MM.1S (cell line): ENCODE measurements at regions not wholly inside any gene's neighbourhood (a gene's known extent, or its start where the extent isn't known, plus 50 kb on each side); places are given as distances from the start of the nearest gene placed in this dataset.

Source experiments
- DNase-seq: peaks from one replicate; pipeline ENCODE4 v3.0.0-alpha.2; 2015
- H2AFZ ChIP-seq: fragments of 300-600 bp; sonication (generic); 2 replicates; pipeline ENCODE4 v1.6.0; 2016; ENCODE audit warnings: antibody characterized with exemption, low read length
- H3F3A ChIP-seq: fragments of 300-600 bp; sonication (generic); 2 replicates; pipeline ENCODE4 v1.6.1; 2016; ENCODE audit warnings: mild to moderate bottlenecking, antibody characterized with exemption, low read length, moderate library complexity, mixed read lengths; ENCODE audit not compliant: insufficient read depth
- H3K27ac ChIP-seq: fragments of 300-600 bp; sonication (generic); 2 replicates; pipeline ENCODE4 v1.5.1; 2016; ENCODE audit warnings: mild to moderate bottlenecking, low read length
- H3K27me3 ChIP-seq: fragments of 300-600 bp; sonication (generic); replicated peaks from 2 replicates; pipeline ENCODE4 v1.6.0; 2016; ENCODE audit warnings: low read length; ENCODE audit not compliant: insufficient read depth
- H3K36me3 ChIP-seq: fragments of 300-600 bp; sonication (generic); replicated peaks from 2 replicates; pipeline ENCODE4 v1.6.1; 2016; ENCODE audit warnings: mild to moderate bottlenecking, low read length, mixed read lengths; ENCODE audit not compliant: insufficient read depth
- H3K4me1 ChIP-seq: fragments of 300-600 bp; sonication (generic); 2 replicates; pipeline ENCODE4 v1.6.1; 2016; ENCODE audit warnings: low read length, mixed read lengths
- H3K4me2 ChIP-seq: fragments of 300-600 bp; sonication (generic); 2 replicates; pipeline ENCODE4 v1.6.0; 2016; ENCODE audit warnings: low read depth, low read length
- H3K4me3 ChIP-seq: fragments of 300-600 bp; sonication (generic); 2 replicates; pipeline ENCODE4 v1.5.1; 2016; ENCODE audit warnings: low read length, mixed read lengths
- H3K79me2 ChIP-seq: fragments of 300-600 bp; sonication (generic); 2 replicates; pipeline ENCODE4 v1.6.1; 2016; ENCODE audit warnings: mixed run types, low read length, mixed read lengths
- H3K9ac ChIP-seq: fragments of 300-600 bp; sonication (generic); 2 replicates; pipeline ENCODE4 v1.6.1; 2016; ENCODE audit warnings: low read length, mixed read lengths
- H3K9me2 ChIP-seq: fragments of 300-600 bp; sonication (generic); replicated peaks from 2 replicates; pipeline ENCODE4 v1.6.1; 2016; ENCODE audit warnings: mild to moderate bottlenecking, low read length, mixed read lengths; ENCODE audit not compliant: insufficient read depth
- H3K9me3 ChIP-seq: fragments of 300-600 bp; sonication (generic); replicated peaks from 2 replicates; pipeline ENCODE4 v1.6.1; 2016; ENCODE audit warnings: mild to moderate bottlenecking, low read length, mixed read lengths; ENCODE audit not compliant: insufficient read depth
- H4K20me1 ChIP-seq: fragments of 300-600 bp; sonication (generic); 2 replicates; pipeline ENCODE4 v1.6.1; 2016; ENCODE audit warnings: mild to moderate bottlenecking, low read length, moderate library complexity, mixed read lengths; ENCODE audit not compliant: insufficient read depth
- EZH2 ChIP-seq: fragments of 300-600 bp; sonication (generic); optimal IDR thresholded peaks from 2 replicates; pipeline ENCODE3; 2017; ENCODE audit warnings: low read depth, mild to moderate bottlenecking, antibody characterized with exemption, low read length, mixed read lengths
- EZH2phosphoT487 ChIP-seq: fragments of 300-600 bp; sonication (generic); IDR thresholded peaks from 2 replicates; pipeline ENCODE4 v1.6.1; 2018; ENCODE audit warnings: antibody characterized with exemption, low read length
- TF ChIP-seq, protein P1 (sequence below): fragments of 300-600 bp; sonication (generic); IDR thresholded peaks from 2 replicates; pipeline ENCODE4 v1.5.1; 2016; ENCODE audit warnings: antibody characterized with exemption, low read length, mixed read lengths

DNA sequence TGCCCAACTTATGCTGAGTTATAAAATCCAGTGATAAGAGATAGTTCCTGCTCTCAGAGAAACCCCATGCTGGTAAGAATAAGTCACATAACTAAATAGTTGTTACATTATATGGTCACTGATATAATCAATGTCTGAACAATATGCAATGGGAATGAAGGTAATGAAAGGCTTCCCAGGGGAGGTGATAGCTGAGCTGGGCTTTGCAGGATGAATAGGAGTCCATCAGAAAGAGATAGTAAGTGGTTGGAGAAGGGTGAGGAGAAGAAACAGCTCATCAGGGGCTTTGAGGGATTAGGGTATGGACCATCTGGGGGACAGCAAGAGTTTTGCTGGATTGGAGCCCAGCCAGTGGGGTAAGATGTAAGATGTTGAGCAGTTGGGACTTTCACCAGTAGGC is 266.7 kb upstream of the CRY1 start:
- Histone ChIP-seq H3K9me2 (no peaks in the 10 kb centered on the region), H3K27ac (no peak overlapping the region), H3K79me2 (no peaks in the 10 kb centered on the region), H3K36me3 (no peaks in the 10 kb centered on the region), H3K4me1 (no peaks in the 10 kb centered on the region), H2AFZ (no peak overlapping the region), H4K20me1 (no peaks in the 10 kb centered on the region), H3K27me3 (no peaks in the 10 kb centered on the region), H3F3A (no peaks in the 10 kb centered on the region), H3K9me3 (no peaks in the 10 kb centered on the region), H3K4me3 (no peak overlapping the region), H3K4me2 (no peak overlapping the region), H3K9ac (no peak overlapping the region)
- TF ChIP-seq EZH2 (no peak), EZH2phosphoT487 (no peak)
- TF ChIP-seq, protein P1, sequence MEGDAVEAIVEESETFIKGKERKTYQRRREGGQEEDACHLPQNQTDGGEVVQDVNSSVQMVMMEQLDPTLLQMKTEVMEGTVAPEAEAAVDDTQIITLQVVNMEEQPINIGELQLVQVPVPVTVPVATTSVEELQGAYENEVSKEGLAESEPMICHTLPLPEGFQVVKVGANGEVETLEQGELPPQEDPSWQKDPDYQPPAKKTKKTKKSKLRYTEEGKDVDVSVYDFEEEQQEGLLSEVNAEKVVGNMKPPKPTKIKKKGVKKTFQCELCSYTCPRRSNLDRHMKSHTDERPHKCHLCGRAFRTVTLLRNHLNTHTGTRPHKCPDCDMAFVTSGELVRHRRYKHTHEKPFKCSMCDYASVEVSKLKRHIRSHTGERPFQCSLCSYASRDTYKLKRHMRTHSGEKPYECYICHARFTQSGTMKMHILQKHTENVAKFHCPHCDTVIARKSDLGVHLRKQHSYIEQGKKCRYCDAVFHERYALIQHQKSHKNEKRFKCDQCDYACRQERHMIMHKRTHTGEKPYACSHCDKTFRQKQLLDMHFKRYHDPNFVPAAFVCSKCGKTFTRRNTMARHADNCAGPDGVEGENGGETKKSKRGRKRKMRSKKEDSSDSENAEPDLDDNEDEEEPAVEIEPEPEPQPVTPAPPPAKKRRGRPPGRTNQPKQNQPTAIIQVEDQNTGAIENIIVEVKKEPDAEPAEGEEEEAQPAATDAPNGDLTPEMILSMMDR: no peak
- no peak for DNase-seq

DNA sequence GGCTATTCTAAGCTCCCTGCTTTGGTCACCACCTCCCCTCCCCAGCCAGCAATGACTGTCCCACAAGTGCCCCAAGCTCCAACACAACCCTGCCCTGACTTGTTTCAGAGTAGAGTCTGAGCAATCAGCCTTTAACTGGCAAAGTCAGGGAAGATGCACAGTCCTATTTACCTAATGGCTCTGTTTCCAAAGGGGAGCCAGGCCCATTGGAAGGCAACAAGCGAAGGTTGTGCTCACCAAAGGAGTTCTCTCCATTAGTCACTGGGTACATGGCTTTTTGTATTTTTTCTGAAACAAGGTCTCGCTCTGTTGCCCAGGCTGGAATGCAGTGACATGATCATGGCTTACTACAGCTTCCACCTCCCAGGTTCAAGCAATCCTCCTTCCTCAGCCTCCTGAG is 267.1 kb upstream of the CRY1 start:
- H3K27ac ChIP-seq: no peak overlapping the region
- TF ChIP-seq EZH2: no peak
- TF ChIP-seq EZH2phosphoT487: no peak
- TF ChIP-seq, protein P1: no peak
- DNase-seq: no peak
- no peak overlapping the region for H3K4me2 ChIP-seq
- no peak overlapping the region for H3K4me3 ChIP-seq
- no peaks in the 10 kb centered on the region for H4K20me1 ChIP-seq
- H3K36me3 ChIP-seq: no peaks in the 10 kb centered on the region
- H3K9me2 ChIP-seq: no peaks in the 10 kb centered on the region
- no peak overlapping the region for H2AFZ ChIP-seq
- no peak overlapping the region for H3K9ac ChIP-seq
- no peaks in the 10 kb centered on the region for H3K79me2 ChIP-seq
- no peaks in the 10 kb centered on the region for H3K4me1 ChIP-seq
- H3K27me3 ChIP-seq: no peaks in the 10 kb centered on the region
- no peaks in the 10 kb centered on the region for H3F3A ChIP-seq
- H3K9me3 ChIP-seq: no peaks in the 10 kb centered on the region

DNA sequence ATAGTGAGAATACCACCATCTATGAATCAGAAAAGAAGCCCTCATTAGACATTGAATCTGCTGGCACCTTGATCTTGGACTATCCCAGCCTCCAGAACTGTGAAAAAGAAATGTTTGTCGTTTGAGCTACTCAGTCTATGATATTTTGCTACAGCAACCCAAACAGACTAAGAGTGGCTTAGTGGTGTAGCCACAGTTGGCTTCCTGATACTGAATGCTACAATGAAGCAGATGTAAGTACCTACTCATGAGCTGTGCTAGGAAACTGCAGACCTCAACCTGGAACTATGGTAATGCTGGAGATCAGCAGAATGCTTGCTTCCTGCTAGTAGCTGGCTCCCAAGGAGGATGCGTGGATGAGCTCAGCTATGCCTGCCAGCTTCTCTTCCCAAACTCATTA is 268.6 kb upstream of the CRY1 start:
- Histone ChIP-seq H3K36me3 (no peaks in the 10 kb centered on the region), H3K4me3 (no peak overlapping the region), H4K20me1 (no peaks in the 10 kb centered on the region), H3K27ac (no peak overlapping the region), H3K79me2 (no peaks in the 10 kb centered on the region), H2AFZ (no peak overlapping the region), H3K9me2 (no peaks in the 10 kb centered on the region), H3K27me3 (no peaks in the 10 kb centered on the region), H3F3A (no peaks in the 10 kb centered on the region), H3K9ac (no peak overlapping the region), H3K4me2 (no peak overlapping the region), H3K9me3 (no peaks in the 10 kb centered on the region), H3K4me1 (no peaks in the 10 kb centered on the region)
- TF ChIP-seq EZH2phosphoT487: no peak
- no peak for TF ChIP-seq EZH2
- TF ChIP-seq, protein P1: no peak
- no peak for DNase-seq
